ENCODE measurements at regions not wholly inside any gene's neighbourhood (a gene's known extent, or its start where the extent isn't known, plus 50 kb on each side); places are given as distances from the start of the nearest gene placed in this dataset.

- H3K9me3 ChIP-seq (ENCODE audit: control insufficient read depth in 2 of 3, insufficient read depth in 1 of 3, low read length in 3 of 3): no peaks in the 10 kb centered on the region
- intact Hi-C loops (cut with DNase I): no loop called here
- FAIRE-seq (no peak), DNase-seq (no peak)
- TF ChIP-seq CTCF (IDR thresholded peaks at IDR 0.05; ENCODE audit: borderline replicate concordance, extremely low read depth, insufficient read depth): no peak
- no peaks in the 10 kb centered on the region for H3K36me3 ChIP-seq (ENCODE audit: control insufficient read depth in 2 of 3, insufficient read depth in 3 of 3, low read length in 3 of 3)
- H3K4me3 ChIP-seq (ENCODE audit: low read length in 3 of 3): no peak overlapping the region
- H3K27ac ChIP-seq (ENCODE audit: low read depth in 2 of 2, low read length in 2 of 2): no peak overlapping the region
- H3K9ac ChIP-seq (ENCODE audit: low read length in 3 of 3): no peak overlapping the region
- H3K27me3 ChIP-seq (ENCODE audit: control insufficient read depth, insufficient read depth, low read length): no peaks in the 10 kb centered on the region
- H3K4me1 ChIP-seq (ENCODE audit: control insufficient read depth in 2 of 3, insufficient read depth in 2 of 3, low read depth in 1 of 3, low read length in 3 of 3): no peaks in the 10 kb centered on the region
Measured at GRCh38 chr3:75260-75659, 121.3 kb upstream of the CHL1 start.

GRCh38 chr3:79542-79941 is 117.0 kb upstream of the CHL1 start:
- TF ChIP-seq CTCF (IDR thresholded peaks at IDR 0.05; ENCODE audit: borderline replicate concordance, extremely low read depth, insufficient read depth): no peak

GRCh38 chr3:82508-82907 is 114.1 kb upstream of the CHL1 start:
- H3K9me3 ChIP-seq (ENCODE audit: control insufficient read depth in 2 of 3, insufficient read depth in 1 of 3, low read length in 3 of 3): no peaks in the 10 kb centered on the region
- FAIRE-seq (no peak), DNase-seq (no peak)
- no peak overlapping the region for H3K27ac ChIP-seq (ENCODE audit: low read depth in 2 of 2, low read length in 2 of 2)
- intact Hi-C loops (cut with DNase I): no loop called here
- no peaks in the 10 kb centered on the region for H3K27me3 ChIP-seq (ENCODE audit: control insufficient read depth, insufficient read depth, low read length)
- no peak overlapping the region for H3K4me3 ChIP-seq (ENCODE audit: low read length in 3 of 3)
- no peaks in the 10 kb centered on the region for H3K4me1 ChIP-seq (ENCODE audit: control insufficient read depth in 2 of 3, insufficient read depth in 2 of 3, low read depth in 1 of 3, low read length in 3 of 3)
- no peak for TF ChIP-seq CTCF (IDR thresholded peaks at IDR 0.05; ENCODE audit: borderline replicate concordance, extremely low read depth, insufficient read depth)
- H3K9ac ChIP-seq (ENCODE audit: low read length in 3 of 3): no peak overlapping the region
- H3K36me3 ChIP-seq (ENCODE audit: control insufficient read depth in 2 of 3, insufficient read depth in 3 of 3, low read length in 3 of 3): no peaks in the 10 kb centered on the region

More at GRCh38 chr3:79542-79941, 117.0 kb upstream of the CHL1 start:
- Histone ChIP-seq H3K4me3 (ENCODE audit: low read length in 3 of 3) (no peak overlapping the region), H3K9me3 (ENCODE audit: control insufficient read depth in 2 of 3, insufficient read depth in 1 of 3, low read length in 3 of 3) (no peaks in the 10 kb centered on the region), H3K36me3 (ENCODE audit: control insufficient read depth in 2 of 3, insufficient read depth in 3 of 3, low read length in 3 of 3) (no peaks in the 10 kb centered on the region), H3K9ac (ENCODE audit: low read length in 3 of 3) (no peak overlapping the region), H3K27ac (ENCODE audit: low read depth in 2 of 2, low read length in 2 of 2) (no peak overlapping the region), H3K4me1 (ENCODE audit: control insufficient read depth in 2 of 3, insufficient read depth in 2 of 3, low read depth in 1 of 3, low read length in 3 of 3) (no peaks in the 10 kb centered on the region), H3K27me3 (ENCODE audit: control insufficient read depth, insufficient read depth, low read length) (no peaks in the 10 kb centered on the region)
- intact Hi-C loops (cut with DNase I): no loop called here
- no peak for DNase-seq
- no peak for FAIRE-seq

- no peak overlapping the region for H3K4me3 ChIP-seq (ENCODE audit: low read length in 3 of 3)
- no peaks in the 10 kb centered on the region for H3K27me3 ChIP-seq (ENCODE audit: control insufficient read depth, insufficient read depth, low read length)
- no peak overlapping the region for H3K9ac ChIP-seq (ENCODE audit: low read length in 3 of 3)
- no peaks in the 10 kb centered on the region for H3K36me3 ChIP-seq (ENCODE audit: control insufficient read depth in 2 of 3, insufficient read depth in 3 of 3, low read length in 3 of 3)
- no peak for TF ChIP-seq CTCF (IDR thresholded peaks at IDR 0.05; ENCODE audit: borderline replicate concordance, extremely low read depth, insufficient read depth)
- intact Hi-C loops (cut with DNase I): no loop called here
- no peak overlapping the region for H3K27ac ChIP-seq (ENCODE audit: low read depth in 2 of 2, low read length in 2 of 2)
- FAIRE-seq: no peak
- H3K9me3 ChIP-seq (ENCODE audit: control insufficient read depth in 2 of 3, insufficient read depth in 1 of 3, low read length in 3 of 3): no peaks in the 10 kb centered on the region
- no peaks in the 10 kb centered on the region for H3K4me1 ChIP-seq (ENCODE audit: control insufficient read depth in 2 of 3, insufficient read depth in 2 of 3, low read depth in 1 of 3, low read length in 3 of 3)
- DNase-seq: no peak
Measured at GRCh38 chr3:83096-83495, 113.5 kb upstream of the CHL1 start.

Measured in kidney (tissue), 13 donors.